AG04449 (cell line): ENCODE measurements at regions not wholly inside any gene's neighbourhood (a gene's known extent, or its start where the extent isn't known, plus 50 kb on each side); places are given as distances from the start of the nearest gene placed in this dataset.
"Not testable (repeated sequence)": the region's sequence is repeated elsewhere in the genome, so short reads cannot be mapped to it uniquely, and the experiment has no call there.

Experiments
- CTCF ChIA-PET: fragments of 350-600 bp; formaldehyde crosslinking; extraction: SDS; loops from one replicate; lab custom pipeline; 2021; ENCODE audit warnings: antibody characterized with exemption; lab: Yijun Ruan, JAX
- POLR2A ChIA-PET: fragments of 400-600, 350-600 bp; formaldehyde crosslinking; extraction: SDS; loops from one replicate; lab custom pipeline; 2020; ENCODE audit warnings: antibody characterized with exemption, inconsistent platforms; lab: Yijun Ruan, JAX
- DNase-seq: peaks from one replicate; pipeline ENCODE4 v3.0.0-alpha.2; 2010; ENCODE audit warnings: low read depth, low spot score
- H3K4me3 ChIP-seq: 2 replicates; pipeline ENCODE4 v1.5.1; 2011; ENCODE audit warnings: low read depth, mild to moderate bottlenecking, control low read depth, low read length
- TF ChIP-seq, protein P1 (sequence below): IDR thresholded peaks from one replicate; pipeline ENCODE4 v1.5.1; 2011; ENCODE audit warnings: mild to moderate bottlenecking, moderate library complexity, low read length, control low read depth, inconsistent platforms; ENCODE audit not compliant: insufficient read depth; ENCODE audit errors: missing control alignments

DNA sequence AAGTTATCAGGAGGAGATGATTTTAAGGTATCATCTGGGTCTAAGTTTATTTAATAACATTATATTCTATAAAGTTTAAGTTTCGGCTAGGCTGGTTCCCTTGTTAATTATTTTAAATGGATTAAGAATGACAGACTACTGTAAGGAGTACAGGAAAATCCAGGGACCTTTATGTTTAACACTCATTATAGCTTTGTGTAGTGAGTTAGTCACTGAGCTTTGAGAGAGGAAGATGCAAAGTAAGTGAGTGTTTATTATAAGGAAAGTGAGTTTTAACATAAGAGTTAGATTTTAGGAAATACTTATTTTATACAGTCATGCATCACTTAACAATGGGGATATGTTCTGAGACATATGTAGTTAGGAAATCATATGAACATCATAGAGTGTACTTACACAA is 485.5 kb downstream of the MMUT start:
- ChIA-PET POLR2A (no interaction called here), CTCF (no interaction called here)
- DNase-seq = no peak
- H3K4me3 ChIP-seq = no peak overlapping the region
- TF ChIP-seq, protein P1, sequence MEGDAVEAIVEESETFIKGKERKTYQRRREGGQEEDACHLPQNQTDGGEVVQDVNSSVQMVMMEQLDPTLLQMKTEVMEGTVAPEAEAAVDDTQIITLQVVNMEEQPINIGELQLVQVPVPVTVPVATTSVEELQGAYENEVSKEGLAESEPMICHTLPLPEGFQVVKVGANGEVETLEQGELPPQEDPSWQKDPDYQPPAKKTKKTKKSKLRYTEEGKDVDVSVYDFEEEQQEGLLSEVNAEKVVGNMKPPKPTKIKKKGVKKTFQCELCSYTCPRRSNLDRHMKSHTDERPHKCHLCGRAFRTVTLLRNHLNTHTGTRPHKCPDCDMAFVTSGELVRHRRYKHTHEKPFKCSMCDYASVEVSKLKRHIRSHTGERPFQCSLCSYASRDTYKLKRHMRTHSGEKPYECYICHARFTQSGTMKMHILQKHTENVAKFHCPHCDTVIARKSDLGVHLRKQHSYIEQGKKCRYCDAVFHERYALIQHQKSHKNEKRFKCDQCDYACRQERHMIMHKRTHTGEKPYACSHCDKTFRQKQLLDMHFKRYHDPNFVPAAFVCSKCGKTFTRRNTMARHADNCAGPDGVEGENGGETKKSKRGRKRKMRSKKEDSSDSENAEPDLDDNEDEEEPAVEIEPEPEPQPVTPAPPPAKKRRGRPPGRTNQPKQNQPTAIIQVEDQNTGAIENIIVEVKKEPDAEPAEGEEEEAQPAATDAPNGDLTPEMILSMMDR = no peak

DNA sequence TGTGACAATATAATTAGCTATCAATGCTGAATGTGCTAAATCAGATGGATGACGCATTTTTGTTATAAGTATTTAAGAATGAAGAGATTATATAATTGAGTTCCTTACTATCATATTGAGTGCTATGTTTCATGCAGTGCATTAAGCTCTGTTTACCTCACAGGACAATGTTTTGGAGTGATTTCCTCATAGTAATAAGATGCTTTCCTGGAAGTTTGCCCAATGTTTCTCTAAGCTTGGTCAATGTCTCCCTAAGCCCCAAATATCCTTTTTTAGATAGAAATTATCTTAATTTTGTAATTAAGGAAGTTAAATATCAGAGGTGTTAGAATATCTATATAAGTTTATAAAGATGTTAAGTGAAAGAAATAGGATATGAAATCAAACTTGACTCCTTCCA is 489.6 kb downstream of the MMUT start:
- H3K4me3 ChIP-seq = no peak overlapping the region
- ChIA-PET CTCF (interaction anchor here (1.0 kb wide), 1 partner anchor 17 kb away, joined by 3 read pairs; no protein-coding TSS in a partner anchor), POLR2A (no interaction called here)
- TF ChIP-seq, protein P1 = no peak
- DNase-seq = no peak

DNA sequence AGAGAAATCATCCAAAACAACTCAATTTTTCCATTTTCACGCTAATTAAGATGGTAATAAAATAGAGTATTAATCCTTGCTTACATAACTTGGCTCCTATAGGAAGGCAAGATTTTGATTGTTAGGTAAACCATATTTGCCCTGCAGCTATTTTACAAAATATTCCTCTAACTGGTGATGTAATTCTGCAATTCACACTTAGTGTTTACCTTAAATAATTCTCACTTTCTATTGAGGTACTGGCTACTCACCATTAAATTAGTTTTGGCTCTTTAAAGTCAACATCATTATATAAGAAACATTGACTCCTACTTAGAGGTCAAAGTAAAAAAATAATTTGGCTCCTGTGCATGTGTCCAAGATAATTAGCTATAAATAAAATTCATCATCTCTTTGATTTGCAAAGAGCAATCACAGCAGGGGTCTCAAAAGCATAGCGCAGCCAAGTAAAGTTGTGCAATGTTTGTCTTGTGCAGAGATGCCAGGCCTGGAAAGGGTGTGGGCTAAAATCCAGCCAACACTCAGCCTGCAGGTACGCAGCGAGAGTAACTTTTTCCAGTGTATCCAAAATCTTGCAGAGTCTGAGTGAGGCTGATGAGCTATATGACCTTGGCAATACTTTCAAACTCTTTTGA is 501.2 kb downstream of the MMUT start:
- ChIA-PET CTCF (no interaction called here), POLR2A (no interaction called here)
- DNase-seq = no peak
- no peak overlapping the region for H3K4me3 ChIP-seq
- TF ChIP-seq, protein P1 = no peak

DNA sequence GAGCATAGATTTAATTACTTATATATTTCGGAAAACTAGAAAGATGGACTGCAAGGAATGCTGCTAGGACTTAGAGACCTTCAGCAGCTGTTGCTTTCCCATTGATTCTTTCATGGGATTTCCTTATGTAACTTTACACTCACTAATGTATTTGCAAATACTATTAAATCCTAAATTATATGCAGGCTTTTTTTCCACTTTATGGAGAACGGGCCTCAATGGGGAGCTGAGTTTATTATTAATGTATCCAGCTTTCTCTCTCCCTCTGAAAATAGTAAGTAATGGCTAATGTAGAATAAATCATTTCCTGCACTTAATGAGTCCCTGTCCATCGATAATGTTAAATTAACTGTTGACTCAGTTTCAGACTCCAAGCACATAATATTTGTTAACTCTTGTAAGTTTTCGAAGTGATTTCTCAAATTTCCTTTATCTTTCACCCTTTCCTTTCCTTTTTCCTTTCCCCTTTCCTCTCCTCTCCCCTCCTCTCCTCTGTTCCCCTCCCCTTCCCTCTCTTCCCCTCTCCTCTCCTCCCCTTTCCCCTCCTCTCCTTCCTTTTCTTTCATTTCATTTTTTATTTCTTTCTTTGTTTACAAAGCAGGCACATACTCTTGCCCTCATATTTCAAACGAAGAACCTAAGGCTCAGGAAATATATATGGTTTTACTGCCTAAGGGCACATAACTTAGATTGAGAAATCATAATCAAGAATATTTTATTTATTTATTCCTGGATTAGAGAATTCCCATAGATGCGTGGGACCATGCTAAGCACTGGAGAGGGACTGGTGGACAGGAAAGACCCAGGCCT is 503.6 kb downstream of the MMUT start:
- DNase-seq = no peak
- CTCF ChIA-PET = interaction anchor here (0.6 kb wide), 1 partner anchor 29 kb away, joined by 3 read pairs; no protein-coding TSS in a partner anchor
- POLR2A ChIA-PET = no interaction called here
- TF ChIP-seq, protein P1 = no peak
- no peak overlapping the region for H3K4me3 ChIP-seq

DNA sequence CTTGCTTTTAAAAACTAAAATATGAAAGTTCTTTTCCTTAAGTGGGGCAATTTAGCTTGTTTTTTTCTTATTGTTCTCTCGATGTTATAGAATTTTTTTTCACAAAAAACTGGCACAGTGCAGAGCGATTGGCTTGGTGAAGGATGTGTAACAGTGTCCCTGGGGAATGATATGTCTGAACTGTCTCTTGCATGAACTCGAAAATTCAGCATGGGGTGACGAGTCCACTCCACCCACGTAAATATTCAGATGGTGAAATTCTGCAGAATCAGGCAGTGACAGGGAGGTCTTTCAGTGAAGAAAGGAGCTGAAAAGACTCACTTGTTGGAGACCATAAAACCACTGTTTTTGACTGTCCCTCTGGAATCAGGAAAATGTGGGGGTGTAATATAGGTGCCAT is 505.3 kb downstream of the MMUT start:
- ChIA-PET POLR2A (no interaction called here), CTCF (no interaction called here)
- H3K4me3 ChIP-seq = no peak overlapping the region
- TF ChIP-seq, protein P1 = no peak
- DNase-seq = no peak

DNA sequence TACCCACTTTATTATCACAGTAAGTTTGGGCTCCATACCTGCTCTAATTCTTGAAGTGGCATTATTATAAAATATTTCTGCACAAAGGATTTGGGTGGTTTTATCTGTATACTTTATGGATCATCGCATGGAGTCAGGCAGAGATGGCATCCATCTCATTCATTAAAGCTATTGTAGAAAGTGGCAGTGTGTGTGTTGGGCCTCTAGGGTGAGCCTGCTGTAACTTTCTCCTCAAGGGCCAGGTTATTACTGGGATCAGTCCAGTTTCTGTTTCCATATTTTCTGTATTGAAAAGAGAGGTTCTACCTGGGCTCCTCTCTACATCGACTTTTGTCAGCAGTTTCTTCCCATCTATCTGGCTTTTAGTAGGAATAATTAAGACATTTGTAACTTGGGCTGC is 511.1 kb downstream of the MMUT start:
- no peak overlapping the region for H3K4me3 ChIP-seq
- CTCF ChIA-PET = no interaction called here
- no peak for DNase-seq
- POLR2A ChIA-PET = no interaction called here
- TF ChIP-seq, protein P1 = no peak

DNA sequence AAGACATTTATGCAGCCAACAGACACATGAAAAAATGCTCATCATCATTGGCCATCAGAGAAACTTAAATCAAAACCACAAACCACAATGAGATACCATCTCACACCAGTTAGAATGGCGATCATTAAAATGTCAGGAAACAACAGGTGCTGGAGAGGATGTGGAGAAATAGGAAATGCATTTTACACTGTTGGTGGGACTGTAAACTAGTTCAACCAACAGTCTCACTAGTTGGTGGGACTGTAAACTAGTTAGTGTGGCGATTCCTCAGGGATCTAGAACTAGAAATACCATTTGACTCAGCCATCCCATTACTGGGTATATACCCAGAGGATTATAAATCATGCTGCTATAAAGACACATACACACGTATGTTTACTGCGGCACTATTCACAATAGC is 518.8 kb downstream of the MMUT start:
- H3K4me3 ChIP-seq, POLR2A ChIA-PET, CTCF ChIA-PET, DNase-seq: not testable (repeated sequence)
